HuH-7.5 (cell line): ENCODE measurements at regions not wholly inside any gene's neighbourhood (a gene's known extent, or its start where the extent isn't known, plus 50 kb on each side); places are given as distances from the start of the nearest gene placed in this dataset.

Source experiments
- DNase-seq: peaks from one replicate; pipeline ENCODE4 v3.0.0; 2011; ENCODE audit warnings: low spot score

GRCh38 chr7:91632234-91632940, 248.1 kb downstream of the MTERF1 start:
- DNase-seq, result no peak

GRCh38 chr7:91633013-91633441, 247.5 kb downstream of the MTERF1 start:
- DNase-seq, result no peak

GRCh38 chr7:91634485-91635177, 245.9 kb downstream of the MTERF1 start:
- no peak for DNase-seq

GRCh38 chr7:91636129-91636724, 244.3 kb downstream of the MTERF1 start:
- DNase-seq, result no peak

- DNase-seq, result no peak
These were observed 243.8 kb downstream of the MTERF1 start for GRCh38 chr7:91636728-91637127.

- DNase-seq, result no peak
These were observed 236.2 kb downstream of the MTERF1 start for GRCh38 chr7:91644256-91644655.

- DNase-seq, result no peak
These were observed 235.0 kb downstream of the MTERF1 start for GRCh38 chr7:91645542-91645941.

GRCh38 chr7:91651986-91652385, 228.5 kb downstream of the MTERF1 start:
- no peak for DNase-seq

GRCh38 chr7:91653286-91653685, 227.2 kb downstream of the MTERF1 start:
- DNase-seq, result no peak

- no peak for DNase-seq
These were observed 224.8 kb downstream of the MTERF1 start for GRCh38 chr7:91655656-91656055.

GRCh38 chr7:91656541-91657482, 223.7 kb downstream of the MTERF1 start:
- no peak for DNase-seq

GRCh38 chr7:91657483-91658071, 222.9 kb downstream of the MTERF1 start:
- no peak for DNase-seq

GRCh38 chr7:91659096-91659495, 221.4 kb downstream of the MTERF1 start:
- DNase-seq, result no peak

GRCh38 chr7:91660734-91661356, 219.7 kb downstream of the MTERF1 start:
- no peak for DNase-seq

GRCh38 chr7:91661727-91662126, 218.8 kb downstream of the MTERF1 start:
- no peak for DNase-seq

GRCh38 chr7:91668217-91668616, 212.3 kb downstream of the MTERF1 start:
- DNase-seq, result peak; percentile 11

- DNase-seq, result no peak
These were observed 209.3 kb downstream of the MTERF1 start for GRCh38 chr7:91671245-91671644.

GRCh38 chr7:91674470-91674869, 206.0 kb downstream of the MTERF1 start:
- DNase-seq, result no peak

- DNase-seq, result no peak
These were observed 198.8 kb downstream of the MTERF1 start for GRCh38 chr7:91681718-91682117.

- no peak for DNase-seq
These were observed 196.7 kb downstream of the MTERF1 start for GRCh38 chr7:91683823-91684222.

GRCh38 chr7:91685544-91685943, 195.0 kb downstream of the MTERF1 start:
- DNase-seq, result no peak
